ENCODE measurements at regions not wholly inside any gene's neighbourhood (a gene's known extent, or its start where the extent isn't known, plus 50 kb on each side); places are given as distances from the start of the nearest gene placed in this dataset.
"Not testable (repeated sequence)": the region's sequence is repeated elsewhere in the genome, so short reads cannot be mapped to it uniquely, and the experiment has no call there.

DNA sequence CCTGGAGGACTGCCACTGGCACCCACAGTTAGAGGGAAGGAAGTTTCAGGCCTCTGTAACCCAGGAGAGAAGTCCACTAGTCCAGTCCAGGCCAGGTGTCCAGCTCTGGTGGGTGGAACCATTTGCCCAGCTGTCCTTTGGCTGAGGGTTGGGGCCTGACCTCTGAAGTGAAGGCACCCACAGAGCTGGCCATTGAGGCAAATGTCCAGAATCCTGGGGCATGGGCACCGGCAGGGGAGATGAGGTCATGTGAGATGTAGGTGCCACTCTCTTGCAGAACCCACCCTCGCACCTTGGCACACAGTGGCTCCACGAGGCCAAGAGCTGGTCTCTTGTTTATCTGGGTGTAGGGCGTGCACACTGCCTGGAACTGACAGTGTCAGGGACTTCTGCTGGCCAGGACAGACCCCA lies 162.8 kb downstream of the SMAD6 start:
- TF ChIP-seq POLR2A (IDR thresholded peaks at IDR 0.05; ENCODE audit: low read length) (no peak), GATA1 (IDR thresholded peaks at IDR 0.05; ENCODE audit: low read depth, low read length) (no peak)
- DNase-seq = no peak

DNA sequence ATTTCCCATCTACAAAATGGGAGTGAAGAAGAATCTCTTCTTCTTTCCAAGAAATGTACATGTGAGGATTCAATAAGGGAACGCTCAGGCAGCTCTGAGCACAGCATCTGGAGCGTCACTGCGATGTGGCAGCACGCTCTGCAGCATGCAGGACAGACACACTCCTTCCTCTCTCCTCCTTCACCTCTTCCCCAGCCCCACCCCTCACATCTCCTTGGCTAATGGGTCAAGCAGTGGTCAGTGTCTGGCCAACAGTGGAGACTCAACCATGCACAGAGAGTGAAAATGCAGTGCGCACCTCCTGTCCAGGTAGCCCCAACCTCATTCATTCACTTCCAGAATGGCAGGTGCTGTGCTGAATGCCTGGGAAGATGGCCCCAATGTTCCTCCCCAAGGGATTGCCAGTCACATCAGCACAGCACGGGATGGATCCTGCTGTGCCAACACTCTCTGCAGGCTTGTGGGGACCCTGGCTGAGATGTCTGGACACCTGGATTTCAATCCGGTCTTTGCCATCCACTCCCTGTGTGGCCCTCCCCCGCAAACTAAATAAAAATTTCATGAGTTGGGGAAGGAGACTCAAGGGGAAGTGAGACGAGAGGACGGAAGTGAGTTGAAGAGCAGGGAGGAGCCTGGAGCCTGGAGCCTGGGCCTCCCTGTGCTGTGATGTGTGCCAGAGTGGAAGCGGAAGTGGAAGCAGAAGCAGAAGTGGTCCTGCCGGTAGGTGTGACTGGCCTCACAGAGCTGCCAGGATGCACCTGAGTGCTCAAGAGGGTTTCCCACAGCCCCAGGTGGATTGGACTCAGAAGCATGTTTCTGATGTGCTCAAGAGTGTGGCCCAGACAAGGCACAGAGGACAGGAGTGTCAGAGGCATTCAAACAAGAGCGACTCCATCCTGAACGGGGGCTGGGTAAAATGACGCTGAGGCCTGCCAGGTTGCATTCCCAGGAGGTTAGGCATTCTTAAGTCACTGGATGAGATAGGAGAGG lies 163.9 kb downstream of the SMAD6 start:
- TF ChIP-seq POLR2A (IDR thresholded peaks at IDR 0.05; ENCODE audit: low read length) (no peak), GATA1 (IDR thresholded peaks at IDR 0.05; ENCODE audit: low read depth, low read length) (no peak)
- DNase-seq = no peak

DNA sequence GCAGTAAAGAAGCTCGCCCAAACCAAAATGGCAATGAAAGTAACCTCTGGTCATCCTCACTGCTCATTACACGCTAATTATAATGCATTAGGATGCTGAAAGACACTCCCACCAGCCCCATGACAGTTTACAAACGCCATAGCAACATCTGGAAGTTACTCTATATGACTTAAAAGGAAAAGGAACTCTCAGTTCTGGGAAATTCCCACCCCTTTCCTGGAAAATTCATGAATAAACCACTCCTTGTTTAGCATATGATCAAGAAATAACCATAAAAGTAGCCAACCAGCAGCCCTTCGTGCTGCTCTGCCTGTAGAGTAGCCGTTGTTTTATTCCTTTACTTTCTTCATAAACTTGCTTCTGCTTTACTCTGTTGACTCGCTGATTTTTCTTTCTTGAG lies 164.6 kb downstream of the SMAD6 start:
- no peak for TF ChIP-seq POLR2A (IDR thresholded peaks at IDR 0.05; ENCODE audit: low read length)
- no peak for TF ChIP-seq GATA1 (IDR thresholded peaks at IDR 0.05; ENCODE audit: low read depth, low read length)
- DNase-seq = no peak

DNA sequence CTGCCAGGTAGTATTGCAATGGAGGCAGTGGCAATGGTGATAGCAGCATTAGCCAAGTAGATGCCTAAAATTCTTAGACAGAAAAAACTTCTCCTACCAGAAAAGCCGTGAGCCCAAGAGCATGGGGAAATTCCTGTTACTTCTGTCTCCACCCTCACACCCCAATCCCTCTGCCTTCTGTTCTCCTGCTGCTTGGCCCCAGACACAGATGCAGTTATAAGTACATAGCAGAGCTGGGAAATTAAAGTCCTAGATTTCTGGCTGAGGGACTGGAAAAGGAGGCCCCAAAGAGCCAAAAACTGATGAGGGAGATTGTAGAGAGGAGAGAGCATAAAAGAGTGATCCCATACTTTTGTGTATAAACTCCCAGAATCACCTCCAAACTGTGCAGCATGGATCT lies 166.9 kb downstream of the SMAD6 start:
- no peak for DNase-seq
- no peak for TF ChIP-seq GATA1 (IDR thresholded peaks at IDR 0.05; ENCODE audit: low read depth, low read length)
- no peak for TF ChIP-seq POLR2A (IDR thresholded peaks at IDR 0.05; ENCODE audit: low read length)

DNA sequence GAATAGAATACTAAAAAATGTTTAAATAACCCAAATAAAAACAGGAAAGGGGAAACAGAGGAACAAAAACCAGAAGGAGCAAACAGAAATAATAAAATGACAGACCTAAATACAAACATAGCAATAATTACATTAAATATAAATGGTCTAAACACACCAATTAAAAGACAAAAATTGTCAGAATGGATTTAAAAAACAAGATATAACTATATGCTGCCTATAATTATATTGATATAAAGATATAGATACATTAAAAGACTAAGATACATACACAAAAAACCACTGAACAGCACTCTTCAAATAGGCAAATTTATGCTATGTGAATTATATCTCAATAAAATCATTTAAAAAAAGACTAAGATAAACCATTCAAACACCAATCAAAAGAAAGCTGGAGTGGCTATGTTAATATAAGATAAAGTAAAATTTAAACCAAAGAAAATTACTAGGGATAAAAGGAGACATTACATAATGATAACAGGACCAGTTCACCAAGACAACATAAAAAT lies 168.9 kb downstream of the SMAD6 start:
- DNase-seq = no peak
- no peak for TF ChIP-seq GATA1 (IDR thresholded peaks at IDR 0.05; ENCODE audit: low read depth, low read length)
- TF ChIP-seq POLR2A (IDR thresholded peaks at IDR 0.05; ENCODE audit: low read length) = no peak

DNA sequence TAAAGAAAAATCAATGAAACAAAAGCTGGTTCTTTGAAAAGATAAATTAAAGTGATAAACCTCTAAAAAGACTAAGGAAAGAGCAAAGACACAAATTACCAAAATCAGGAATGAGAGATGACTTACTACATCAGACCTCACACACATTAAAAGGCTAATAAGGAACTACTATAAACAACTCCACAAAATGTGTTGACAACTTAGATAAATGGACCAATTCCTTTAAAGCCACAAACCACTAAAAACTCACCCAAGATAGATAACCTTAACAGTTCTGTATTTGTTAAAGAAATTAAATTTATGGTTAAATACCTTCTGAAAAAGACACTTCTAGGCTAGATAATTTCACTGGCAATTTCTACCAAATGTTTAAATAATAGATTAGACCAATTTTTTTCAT lies 170.4 kb downstream of the SMAD6 start:
- TF ChIP-seq POLR2A (IDR thresholded peaks at IDR 0.05; ENCODE audit: low read length) (no peak), GATA1 (IDR thresholded peaks at IDR 0.05; ENCODE audit: low read depth, low read length) (no peak)
- DNase-seq = no peak

DNA sequence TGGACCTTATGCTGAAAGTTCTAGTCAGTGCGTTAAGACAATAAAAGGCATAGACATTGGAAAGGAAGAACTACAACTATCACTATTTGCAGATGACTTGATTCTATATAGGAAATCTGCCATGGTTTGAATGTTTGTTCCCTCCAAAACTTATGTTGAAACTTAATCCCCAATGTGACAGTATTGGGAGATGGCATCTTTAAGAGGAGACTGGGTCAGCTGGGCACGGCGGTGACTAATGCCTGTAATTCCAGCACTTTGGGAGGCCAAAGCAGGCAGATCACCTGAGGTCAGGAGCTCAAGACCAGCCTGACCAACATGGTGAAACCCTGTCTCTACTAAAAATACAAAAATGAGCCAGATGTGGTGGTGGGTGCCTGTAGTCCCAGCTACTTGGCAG lies 171.3 kb downstream of the SMAD6 start:
- not testable (repeated sequence) for DNase-seq

DNA sequence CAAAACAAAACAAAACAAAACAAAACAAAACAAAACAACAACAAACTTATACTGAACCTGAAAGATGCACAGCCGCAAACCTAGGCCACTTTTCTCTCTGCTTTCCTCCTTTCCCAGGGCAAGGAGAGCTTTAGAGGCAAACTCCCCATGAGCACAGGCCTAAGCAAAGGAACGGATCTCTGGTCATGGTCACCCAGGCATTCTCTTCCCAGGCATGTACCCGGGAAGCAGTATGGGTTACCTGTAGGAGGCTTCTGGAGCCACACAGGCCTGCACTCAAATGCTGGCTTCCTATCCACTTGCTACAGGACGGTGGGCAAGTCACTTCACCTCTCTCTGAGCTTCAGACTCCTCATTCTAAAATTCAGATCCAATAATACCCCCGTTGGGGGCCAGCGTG lies 171.8 kb downstream of the SMAD6 start:
- TF ChIP-seq GATA1 (IDR thresholded peaks at IDR 0.05; ENCODE audit: low read depth, low read length) = no peak
- TF ChIP-seq POLR2A (IDR thresholded peaks at IDR 0.05; ENCODE audit: low read length) = no peak
- DNase-seq = no peak

DNA sequence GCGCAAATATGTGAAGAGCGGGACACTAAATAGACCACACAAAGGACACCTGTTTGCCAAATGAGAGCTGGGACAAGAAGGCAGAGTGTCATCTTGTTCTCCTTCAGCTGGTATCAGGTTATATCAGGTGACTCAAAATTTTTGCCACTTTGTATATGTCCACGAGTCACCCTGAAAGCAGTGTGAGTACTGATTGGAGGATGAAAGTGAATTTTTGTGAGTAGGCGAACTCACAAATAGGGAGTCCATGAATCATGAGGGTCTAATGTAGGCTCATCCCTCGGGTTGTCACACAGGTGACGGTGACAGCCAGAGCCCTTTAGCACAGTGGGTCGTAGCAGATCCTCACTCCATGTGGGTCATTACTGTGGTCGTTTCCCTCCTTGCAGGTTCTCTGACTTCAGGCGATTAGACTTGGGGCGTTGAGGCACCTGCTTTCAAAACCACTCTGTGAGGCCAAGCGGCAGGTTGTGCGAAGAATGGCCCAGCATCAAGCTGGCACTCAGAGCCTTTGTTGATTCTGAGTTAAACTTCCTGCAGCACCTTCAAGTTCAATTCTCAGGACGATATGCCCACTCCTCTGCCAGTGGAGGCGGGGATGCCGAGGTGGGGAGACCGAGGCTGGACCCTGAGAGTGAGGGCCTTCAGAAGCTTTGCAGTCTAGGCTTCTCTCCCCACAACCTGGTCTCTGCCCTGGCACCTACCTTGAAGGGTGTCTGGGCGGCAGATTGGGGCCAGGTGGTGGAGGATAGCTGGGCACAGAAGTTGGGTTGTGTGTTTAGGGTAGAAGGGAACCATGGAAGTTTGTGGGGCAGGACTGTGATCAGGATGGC lies 173.8 kb downstream of the SMAD6 start:
- no peak for DNase-seq
- TF ChIP-seq GATA1 (IDR thresholded peaks at IDR 0.05; ENCODE audit: low read depth, low read length) = no peak

DNA sequence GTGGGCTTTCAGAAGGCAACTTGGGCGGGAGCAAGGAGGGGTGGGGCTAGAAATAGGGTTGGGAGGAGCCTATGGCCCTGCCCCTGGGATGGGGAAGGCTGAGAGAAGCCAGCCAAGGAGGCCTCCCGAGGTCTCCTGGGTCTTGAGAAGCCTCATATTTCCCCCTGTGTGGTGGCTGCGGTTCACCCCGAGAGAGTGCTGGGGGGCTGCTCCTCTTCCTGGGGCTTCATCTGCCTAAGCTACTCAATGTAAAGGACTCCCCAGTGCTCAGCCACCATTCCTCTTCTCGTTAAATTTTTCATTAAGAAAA lies 174.3 kb downstream of the SMAD6 start:
- DNase-seq = no peak
- TF ChIP-seq POLR2A (IDR thresholded peaks at IDR 0.05; ENCODE audit: low read length) (no peak), GATA1 (IDR thresholded peaks at IDR 0.05; ENCODE audit: low read depth, low read length) (no peak)

DNA sequence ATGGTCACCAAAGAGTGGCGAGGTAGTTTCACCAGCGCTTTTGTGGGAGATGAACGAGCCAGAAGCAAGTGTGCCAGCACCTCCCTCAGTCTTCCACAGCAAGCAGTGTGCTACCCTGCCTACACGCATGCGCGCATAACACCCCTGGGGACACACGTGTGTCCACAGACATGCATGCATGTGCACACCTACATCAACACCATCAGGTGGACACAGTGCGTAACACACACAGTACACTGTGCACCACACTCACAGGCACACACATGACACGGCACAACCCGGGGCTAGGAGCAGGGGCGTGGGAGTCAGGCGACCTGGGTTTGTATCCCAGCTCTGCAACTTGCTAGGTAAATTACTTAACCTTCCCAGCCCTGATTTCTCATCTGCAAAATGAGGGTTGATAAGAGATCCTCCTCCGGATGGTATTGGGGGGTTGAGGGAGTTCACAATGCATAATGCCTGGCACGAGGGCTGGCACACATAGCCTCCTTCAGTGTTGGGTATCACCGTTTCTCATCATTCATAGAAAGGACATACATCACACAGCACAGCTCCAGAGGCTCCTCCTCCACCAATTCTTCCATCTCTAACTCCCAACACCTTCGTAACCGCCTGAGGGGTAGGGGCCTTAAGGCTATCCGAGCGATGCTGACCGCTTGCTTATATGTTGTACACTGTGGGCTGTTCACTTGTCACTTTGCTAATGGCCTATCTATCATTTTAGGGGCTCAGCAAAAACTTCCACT lies 174.9 kb downstream of the SMAD6 start:
- TF ChIP-seq GATA1 (IDR thresholded peaks at IDR 0.05; ENCODE audit: low read depth, low read length) (no peak), POLR2A (IDR thresholded peaks at IDR 0.05; ENCODE audit: low read length) (no peak)
- no peak for DNase-seq

DNA sequence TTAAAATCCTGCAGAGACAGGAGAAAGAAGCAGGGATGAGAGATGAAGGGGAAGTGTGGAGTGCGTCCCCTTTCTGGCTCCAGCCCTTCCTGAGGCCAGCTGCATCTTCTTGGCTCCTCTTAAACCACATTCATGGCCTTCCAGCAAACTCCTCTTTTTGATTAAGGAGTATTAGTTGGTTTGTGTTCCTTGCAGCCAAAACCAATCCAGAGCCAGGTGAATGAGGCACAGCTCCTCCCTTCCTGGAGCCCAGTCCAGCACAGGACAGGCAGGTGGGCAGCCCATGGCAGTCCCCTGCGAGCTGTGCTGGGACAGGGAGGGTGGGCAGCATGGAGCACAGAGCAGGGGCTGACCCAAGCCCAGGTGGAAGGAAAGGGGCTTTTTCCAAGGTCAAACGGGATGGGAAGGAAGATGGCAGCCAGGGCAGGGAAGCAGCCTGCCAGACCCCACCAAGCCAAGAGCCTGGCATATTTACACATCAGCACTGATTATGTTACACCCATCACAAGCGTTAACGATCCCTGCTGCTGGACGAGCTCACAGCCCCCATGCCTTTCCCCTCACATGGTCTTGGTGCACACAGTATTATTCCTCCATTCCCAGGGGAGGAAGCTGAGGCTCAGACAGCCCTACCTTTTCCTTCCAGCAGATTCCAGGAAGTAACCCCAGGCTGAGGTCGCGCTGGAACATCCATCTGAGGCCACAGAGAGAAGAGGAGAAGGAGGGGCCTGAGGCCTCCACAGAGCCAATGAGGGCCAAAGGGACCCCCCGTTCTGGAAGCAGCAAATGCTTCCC lies 175.6 kb downstream of the SMAD6 start:
- TF ChIP-seq POLR2A (IDR thresholded peaks at IDR 0.05; ENCODE audit: low read length) (no peak), GATA1 (IDR thresholded peaks at IDR 0.05; ENCODE audit: low read depth, low read length) (no peak)
- DNase-seq = no peak

DNA sequence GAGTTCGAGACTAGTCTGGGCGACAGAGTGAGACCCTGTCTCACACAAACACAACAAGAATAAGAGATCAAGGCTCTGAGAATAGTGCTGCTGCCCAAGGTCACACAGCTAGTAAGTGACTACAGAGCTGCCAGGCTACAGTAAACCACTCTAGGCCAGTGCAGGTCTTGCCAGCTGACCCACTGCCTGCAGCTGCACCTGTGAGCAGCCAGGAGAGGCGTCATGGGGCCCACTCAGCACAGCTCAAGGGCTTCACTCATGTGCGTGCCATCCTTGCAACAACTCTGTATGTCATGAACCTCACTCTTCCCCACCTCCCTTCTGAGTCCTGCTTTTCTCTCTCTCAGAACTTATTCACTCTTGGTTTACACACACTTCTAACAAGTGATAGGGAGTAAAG lies 176.7 kb downstream of the SMAD6 start:
- TF ChIP-seq POLR2A (IDR thresholded peaks at IDR 0.05; ENCODE audit: low read length) = no peak
- TF ChIP-seq GATA1 (IDR thresholded peaks at IDR 0.05; ENCODE audit: low read depth, low read length) = no peak
- no peak for DNase-seq
